HEK293 (cell line): ENCODE measurements at regions not wholly inside any gene's neighbourhood (a gene's known extent, or its start where the extent isn't known, plus 50 kb on each side); places are given as distances from the start of the nearest gene placed in this dataset.
"Not testable (repeated sequence)": the region's sequence is repeated elsewhere in the genome, so short reads cannot be mapped to it uniquely, and the experiment has no call there.

ENCODE experiments used
- BCL11A ChIP-seq: fragments of 450-650 bp; formaldehyde crosslinking; IDR thresholded peaks from 2 replicates; pipeline ENCODE4 v1.5.1; 2016; ENCODE audit warnings: low read depth, missing biosample characterization, missing genetic modification characterization
- HOXD13 ChIP-seq: sonication (generic); formaldehyde crosslinking; IDR thresholded peaks from 2 replicates; pipeline ENCODE4 v1.8.0; 2022; ENCODE audit warnings: missing genetic modification reagents, borderline replicate concordance
- MEIS1 ChIP-seq: sonication (generic); formaldehyde crosslinking; IDR thresholded peaks from 2 replicates; pipeline ENCODE4 v1.8.1; 2022; ENCODE audit warnings: missing genetic modification reagents, mild to moderate bottlenecking, borderline replicate concordance
- MYNN ChIP-seq: fragments of 450-650 bp; formaldehyde crosslinking; IDR thresholded peaks from 2 replicates; pipeline ENCODE4 v1.5.1; 2016; ENCODE audit warnings: missing biosample characterization, missing genetic modification characterization, borderline replicate concordance
- OVOL3 ChIP-seq: fragments of 450-650 bp; formaldehyde crosslinking; IDR thresholded peaks from 2 replicates; pipeline ENCODE4 v1.5.1; 2016; ENCODE audit warnings: missing biosample characterization, missing genetic modification characterization
- SP2 ChIP-seq: fragments of 450-650 bp; formaldehyde crosslinking; IDR thresholded peaks from 2 replicates; pipeline ENCODE4 v1.5.1; 2016; ENCODE audit warnings: missing biosample characterization, missing genetic modification characterization
- ZNF623 ChIP-seq: fragments of 450-650 bp; formaldehyde crosslinking; IDR thresholded peaks from 2 replicates; pipeline ENCODE4 v1.5.1; 2016; ENCODE audit warnings: missing biosample characterization, missing genetic modification characterization
- ZNF670 ChIP-seq: fragments of 450-650 bp; formaldehyde crosslinking; IDR thresholded peaks from 2 replicates; pipeline ENCODE4 v1.5.1; 2016; ENCODE audit warnings: missing biosample characterization, missing genetic modification characterization, low read depth
- TF ChIP-seq, protein P1 (sequence below): fragments of 450-650 bp; formaldehyde crosslinking; conservative IDR thresholded peaks from 2 replicates; pipeline ENCODE4 v1.5.1; 2016; ENCODE audit warnings: low read depth, missing biosample characterization, missing genetic modification characterization
- TF ChIP-seq, protein P2 (sequence below): fragments of 450-650 bp; formaldehyde crosslinking; IDR thresholded peaks from 2 replicates; pipeline ENCODE4 v1.5.1; 2016; ENCODE audit warnings: missing biosample characterization, missing genetic modification characterization
- TF ChIP-seq, protein P3 (sequence below): fragments of 450-650 bp; formaldehyde crosslinking; IDR thresholded peaks from 2 replicates; pipeline ENCODE4 v1.5.1; 2016; ENCODE audit warnings: missing biosample characterization, missing genetic modification characterization
- TF ChIP-seq, protein P4 (sequence below): fragments of 450-650 bp; formaldehyde crosslinking; IDR thresholded peaks from 2 replicates; pipeline ENCODE4 v1.5.1; 2016; ENCODE audit warnings: missing biosample characterization, missing genetic modification characterization, low read depth
- TF ChIP-seq, protein P5 (sequence below): fragments of 450-650 bp; formaldehyde crosslinking; IDR thresholded peaks from 2 replicates; pipeline ENCODE4 v1.5.1; 2016; ENCODE audit warnings: missing biosample characterization, missing genetic modification characterization
- TF ChIP-seq, protein P6 (sequence below): fragments of 450-650 bp; formaldehyde crosslinking; IDR thresholded peaks from 2 replicates; pipeline ENCODE4 v1.5.1; 2016; ENCODE audit warnings: missing biosample characterization, missing genetic modification characterization

DNA sequence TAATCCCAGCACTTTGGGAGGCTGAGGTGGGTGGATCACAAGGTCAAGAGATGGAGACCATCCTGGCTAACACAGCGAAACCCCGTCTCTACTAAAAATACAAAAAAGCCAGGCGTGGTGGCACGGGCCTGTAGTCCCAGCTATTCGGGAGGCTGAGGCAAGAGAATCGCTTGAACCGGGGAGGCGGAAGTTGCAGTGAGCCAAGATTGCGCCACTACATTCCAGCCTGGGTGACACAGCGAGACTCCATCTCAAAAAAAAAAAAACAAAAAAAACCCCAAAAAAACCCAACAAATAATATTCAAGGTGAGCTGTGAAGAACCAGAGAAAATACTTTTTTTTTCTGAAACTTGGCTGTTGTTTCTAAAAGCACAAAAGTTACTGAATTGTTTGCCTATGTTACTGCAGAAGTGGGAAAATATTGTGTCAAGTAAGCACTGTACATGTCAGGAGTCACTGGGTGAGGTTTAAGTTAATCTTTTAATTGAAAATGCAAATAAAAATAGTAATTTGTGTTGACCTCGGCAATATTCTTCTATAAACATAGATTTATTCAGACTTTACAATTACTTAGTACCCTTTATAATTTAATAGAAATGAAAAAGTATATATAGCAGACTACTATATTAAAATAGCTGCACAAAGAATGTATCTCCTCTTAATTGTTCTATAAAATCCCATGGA, 55.4 kb upstream of the USP3 start:
- TF ChIP-seq, protein P1, sequence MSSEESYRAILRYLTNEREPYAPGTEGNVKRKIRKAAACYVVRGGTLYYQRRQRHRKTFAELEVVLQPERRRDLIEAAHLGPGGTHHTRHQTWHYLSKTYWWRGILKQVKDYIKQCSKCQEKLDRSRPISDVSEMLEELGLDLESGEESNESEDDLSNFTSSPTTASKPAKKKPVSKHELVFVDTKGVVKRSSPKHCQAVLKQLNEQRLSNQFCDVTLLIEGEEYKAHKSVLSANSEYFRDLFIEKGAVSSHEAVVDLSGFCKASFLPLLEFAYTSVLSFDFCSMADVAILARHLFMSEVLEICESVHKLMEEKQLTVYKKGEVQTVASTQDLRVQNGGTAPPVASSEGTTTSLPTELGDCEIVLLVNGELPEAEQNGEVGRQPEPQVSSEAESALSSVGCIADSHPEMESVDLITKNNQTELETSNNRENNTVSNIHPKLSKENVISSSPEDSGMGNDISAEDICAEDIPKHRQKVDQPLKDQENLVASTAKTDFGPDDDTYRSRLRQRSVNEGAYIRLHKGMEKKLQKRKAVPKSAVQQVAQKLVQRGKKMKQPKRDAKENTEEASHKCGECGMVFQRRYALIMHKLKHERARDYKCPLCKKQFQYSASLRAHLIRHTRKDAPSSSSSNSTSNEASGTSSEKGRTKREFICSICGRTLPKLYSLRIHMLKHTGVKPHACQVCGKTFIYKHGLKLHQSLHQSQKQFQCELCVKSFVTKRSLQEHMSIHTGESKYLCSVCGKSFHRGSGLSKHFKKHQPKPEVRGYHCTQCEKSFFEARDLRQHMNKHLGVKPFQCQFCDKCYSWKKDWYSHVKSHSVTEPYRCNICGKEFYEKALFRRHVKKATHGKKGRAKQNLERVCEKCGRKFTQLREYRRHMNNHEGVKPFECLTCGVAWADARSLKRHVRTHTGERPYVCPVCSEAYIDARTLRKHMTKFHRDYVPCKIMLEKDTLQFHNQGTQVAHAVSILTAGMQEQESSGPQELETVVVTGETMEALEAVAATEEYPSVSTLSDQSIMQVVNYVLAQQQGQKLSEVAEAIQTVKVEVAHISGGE (tag by site-specific recombination): not testable (repeated sequence)
- TF ChIP-seq HOXD13 (CRISPR knock-in tag); BCL11A; SP2; MYNN; ZNF623; ZNF670; MEIS1; OVOL3 (tag by site-specific recombination): not testable (repeated sequence)
- TF ChIP-seq, protein P2, sequence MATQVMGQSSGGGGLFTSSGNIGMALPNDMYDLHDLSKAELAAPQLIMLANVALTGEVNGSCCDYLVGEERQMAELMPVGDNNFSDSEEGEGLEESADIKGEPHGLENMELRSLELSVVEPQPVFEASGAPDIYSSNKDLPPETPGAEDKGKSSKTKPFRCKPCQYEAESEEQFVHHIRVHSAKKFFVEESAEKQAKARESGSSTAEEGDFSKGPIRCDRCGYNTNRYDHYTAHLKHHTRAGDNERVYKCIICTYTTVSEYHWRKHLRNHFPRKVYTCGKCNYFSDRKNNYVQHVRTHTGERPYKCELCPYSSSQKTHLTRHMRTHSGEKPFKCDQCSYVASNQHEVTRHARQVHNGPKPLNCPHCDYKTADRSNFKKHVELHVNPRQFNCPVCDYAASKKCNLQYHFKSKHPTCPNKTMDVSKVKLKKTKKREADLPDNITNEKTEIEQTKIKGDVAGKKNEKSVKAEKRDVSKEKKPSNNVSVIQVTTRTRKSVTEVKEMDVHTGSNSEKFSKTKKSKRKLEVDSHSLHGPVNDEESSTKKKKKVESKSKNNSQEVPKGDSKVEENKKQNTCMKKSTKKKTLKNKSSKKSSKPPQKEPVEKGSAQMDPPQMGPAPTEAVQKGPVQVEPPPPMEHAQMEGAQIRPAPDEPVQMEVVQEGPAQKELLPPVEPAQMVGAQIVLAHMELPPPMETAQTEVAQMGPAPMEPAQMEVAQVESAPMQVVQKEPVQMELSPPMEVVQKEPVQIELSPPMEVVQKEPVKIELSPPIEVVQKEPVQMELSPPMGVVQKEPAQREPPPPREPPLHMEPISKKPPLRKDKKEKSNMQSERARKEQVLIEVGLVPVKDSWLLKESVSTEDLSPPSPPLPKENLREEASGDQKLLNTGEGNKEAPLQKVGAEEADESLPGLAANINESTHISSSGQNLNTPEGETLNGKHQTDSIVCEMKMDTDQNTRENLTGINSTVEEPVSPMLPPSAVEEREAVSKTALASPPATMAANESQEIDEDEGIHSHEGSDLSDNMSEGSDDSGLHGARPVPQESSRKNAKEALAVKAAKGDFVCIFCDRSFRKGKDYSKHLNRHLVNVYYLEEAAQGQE (tag by site-specific recombination): not testable (repeated sequence)
- TF ChIP-seq, protein P3, sequence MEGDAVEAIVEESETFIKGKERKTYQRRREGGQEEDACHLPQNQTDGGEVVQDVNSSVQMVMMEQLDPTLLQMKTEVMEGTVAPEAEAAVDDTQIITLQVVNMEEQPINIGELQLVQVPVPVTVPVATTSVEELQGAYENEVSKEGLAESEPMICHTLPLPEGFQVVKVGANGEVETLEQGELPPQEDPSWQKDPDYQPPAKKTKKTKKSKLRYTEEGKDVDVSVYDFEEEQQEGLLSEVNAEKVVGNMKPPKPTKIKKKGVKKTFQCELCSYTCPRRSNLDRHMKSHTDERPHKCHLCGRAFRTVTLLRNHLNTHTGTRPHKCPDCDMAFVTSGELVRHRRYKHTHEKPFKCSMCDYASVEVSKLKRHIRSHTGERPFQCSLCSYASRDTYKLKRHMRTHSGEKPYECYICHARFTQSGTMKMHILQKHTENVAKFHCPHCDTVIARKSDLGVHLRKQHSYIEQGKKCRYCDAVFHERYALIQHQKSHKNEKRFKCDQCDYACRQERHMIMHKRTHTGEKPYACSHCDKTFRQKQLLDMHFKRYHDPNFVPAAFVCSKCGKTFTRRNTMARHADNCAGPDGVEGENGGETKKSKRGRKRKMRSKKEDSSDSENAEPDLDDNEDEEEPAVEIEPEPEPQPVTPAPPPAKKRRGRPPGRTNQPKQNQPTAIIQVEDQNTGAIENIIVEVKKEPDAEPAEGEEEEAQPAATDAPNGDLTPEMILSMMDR: not testable (repeated sequence)
- TF ChIP-seq, protein P4, sequence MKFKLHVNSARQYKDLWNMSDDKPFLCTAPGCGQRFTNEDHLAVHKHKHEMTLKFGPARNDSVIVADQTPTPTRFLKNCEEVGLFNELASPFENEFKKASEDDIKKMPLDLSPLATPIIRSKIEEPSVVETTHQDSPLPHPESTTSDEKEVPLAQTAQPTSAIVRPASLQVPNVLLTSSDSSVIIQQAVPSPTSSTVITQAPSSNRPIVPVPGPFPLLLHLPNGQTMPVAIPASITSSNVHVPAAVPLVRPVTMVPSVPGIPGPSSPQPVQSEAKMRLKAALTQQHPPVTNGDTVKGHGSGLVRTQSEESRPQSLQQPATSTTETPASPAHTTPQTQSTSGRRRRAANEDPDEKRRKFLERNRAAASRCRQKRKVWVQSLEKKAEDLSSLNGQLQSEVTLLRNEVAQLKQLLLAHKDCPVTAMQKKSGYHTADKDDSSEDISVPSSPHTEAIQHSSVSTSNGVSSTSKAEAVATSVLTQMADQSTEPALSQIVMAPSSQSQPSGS (tag by site-specific recombination): not testable (repeated sequence)
- TF ChIP-seq, protein P5, sequence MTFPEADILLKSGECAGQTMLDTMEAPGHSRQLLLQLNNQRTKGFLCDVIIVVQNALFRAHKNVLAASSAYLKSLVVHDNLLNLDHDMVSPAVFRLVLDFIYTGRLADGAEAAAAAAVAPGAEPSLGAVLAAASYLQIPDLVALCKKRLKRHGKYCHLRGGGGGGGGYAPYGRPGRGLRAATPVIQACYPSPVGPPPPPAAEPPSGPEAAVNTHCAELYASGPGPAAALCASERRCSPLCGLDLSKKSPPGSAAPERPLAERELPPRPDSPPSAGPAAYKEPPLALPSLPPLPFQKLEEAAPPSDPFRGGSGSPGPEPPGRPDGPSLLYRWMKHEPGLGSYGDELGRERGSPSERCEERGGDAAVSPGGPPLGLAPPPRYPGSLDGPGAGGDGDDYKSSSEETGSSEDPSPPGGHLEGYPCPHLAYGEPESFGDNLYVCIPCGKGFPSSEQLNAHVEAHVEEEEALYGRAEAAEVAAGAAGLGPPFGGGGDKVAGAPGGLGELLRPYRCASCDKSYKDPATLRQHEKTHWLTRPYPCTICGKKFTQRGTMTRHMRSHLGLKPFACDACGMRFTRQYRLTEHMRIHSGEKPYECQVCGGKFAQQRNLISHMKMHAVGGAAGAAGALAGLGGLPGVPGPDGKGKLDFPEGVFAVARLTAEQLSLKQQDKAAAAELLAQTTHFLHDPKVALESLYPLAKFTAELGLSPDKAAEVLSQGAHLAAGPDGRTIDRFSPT: not testable (repeated sequence)
- TF ChIP-seq, protein P6, sequence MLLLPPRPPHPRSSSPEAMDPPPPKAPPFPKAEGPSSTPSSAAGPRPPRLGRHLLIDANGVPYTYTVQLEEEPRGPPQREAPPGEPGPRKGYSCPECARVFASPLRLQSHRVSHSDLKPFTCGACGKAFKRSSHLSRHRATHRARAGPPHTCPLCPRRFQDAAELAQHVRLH (tag by site-specific recombination): not testable (repeated sequence)
